ENCODE measurements at regions not wholly inside any gene's neighbourhood (a gene's known extent, or its start where the extent isn't known, plus 50 kb on each side); places are given as distances from the start of the nearest gene placed in this dataset.

- TF ChIP-seq ZBTB10 (tag by site-specific recombination; IDR thresholded peaks at IDR 0.05) (no peak), ZBTB17 (tag by site-specific recombination; IDR thresholded peaks at IDR 0.05) (no peak), ZNF112 (tag by site-specific recombination; IDR thresholded peaks at IDR 0.05) (no peak), REPIN1 (tag by site-specific recombination; IDR thresholded peaks at IDR 0.05; ENCODE audit: low read depth) (no peak), ATF2 (tag by site-specific recombination; IDR thresholded peaks at IDR 0.05; ENCODE audit: low read depth) (no peak)
Observed at GRCh38 chr9:118271331-118271730, 567.1 kb downstream of the TLR4 start (continued).

GRCh38 chr9:118271936-118272335, 567.7 kb downstream of the TLR4 start:
- no peak overlapping the region for H3K27ac ChIP-seq (ENCODE audit: extremely low read depth, low read depth, low read length)
- no peaks in the 10 kb centered on the region for H3K36me3 ChIP-seq (ENCODE audit: control insufficient read depth in 2 of 2, insufficient read depth in 1 of 2, low read length in 2 of 2)
- H3K9me3 ChIP-seq (ENCODE audit: control insufficient read depth, insufficient read depth, low read depth, low read length) = no peaks in the 10 kb centered on the region
- TF ChIP-seq HOXD13 (CRISPR knock-in tag; IDR thresholded peaks at IDR 0.05; ENCODE audit: borderline replicate concordance) = no peak
- no peak for TF ChIP-seq ZBTB11 (tag by site-specific recombination; conservative IDR thresholded peaks at IDR 0.05; ENCODE audit: low read depth)
- no peak for TF ChIP-seq ZNF785 (tag by site-specific recombination; IDR thresholded peaks at IDR 0.05)
- TF ChIP-seq ZNF202 (tag by site-specific recombination; IDR thresholded peaks at IDR 0.05; ENCODE audit: borderline replicate concordance) = no peak
- TF ChIP-seq ZFP3 (tag by site-specific recombination; IDR thresholded peaks at IDR 0.05; ENCODE audit: low read depth) = no peak
- no peak for TF ChIP-seq ZNF146 (tag by site-specific recombination; IDR thresholded peaks at IDR 0.05)
- no peak overlapping the region for H3K4me3 ChIP-seq (ENCODE audit: low read depth, low read length)
- POLR2A ChIA-PET = no interaction called here
- H3K4me1 ChIP-seq (ENCODE audit: control insufficient read depth, insufficient read depth, low read length) = no peaks in the 10 kb centered on the region
- CTCF ChIA-PET = no interaction called here

GRCh38 chr9:118273048-118273447, 568.8 kb downstream of the TLR4 start:
- no peaks in the 10 kb centered on the region for H3K36me3 ChIP-seq (ENCODE audit: control insufficient read depth in 2 of 2, insufficient read depth in 1 of 2, low read length in 2 of 2)
- no peak overlapping the region for H3K4me3 ChIP-seq (ENCODE audit: low read depth, low read length)
- H3K9me3 ChIP-seq (ENCODE audit: control insufficient read depth, insufficient read depth, low read depth, low read length) = no peaks in the 10 kb centered on the region
- no peak overlapping the region for H3K27ac ChIP-seq (ENCODE audit: extremely low read depth, low read depth, low read length)
- ChIA-PET POLR2A (no interaction called here), CTCF (no interaction called here)
- TF ChIP-seq ZSCAN16 (tag by site-specific recombination; IDR thresholded peaks at IDR 0.05) (no peak), ZFP37 (tag by site-specific recombination; IDR thresholded peaks at IDR 0.05) (no peak), ZNF362 (tag by site-specific recombination; IDR thresholded peaks at IDR 0.05) (no peak), FEZF1 (tag by site-specific recombination; IDR thresholded peaks at IDR 0.05) (no peak), ZNF324 (tag by site-specific recombination; IDR thresholded peaks at IDR 0.05) (no peak)
- H3K4me1 ChIP-seq (ENCODE audit: control insufficient read depth, insufficient read depth, low read length) = no peaks in the 10 kb centered on the region

Data from HEK293 (cell line).